Testis (tissue), 2 donors: ENCODE measurements at regions not wholly inside any gene's neighbourhood (a gene's known extent, or its start where the extent isn't known, plus 50 kb on each side); places are given as distances from the start of the nearest gene placed in this dataset.

Experiments
- DNase-seq: peaks from one replicate; pipeline ENCODE4 v3.0.0-alpha.2; 2019
- H3K27ac ChIP-seq, 2 donors: fragments of 200-600 bp; sonication (generic); one replicate each; pipeline ENCODE4 v1.5.1; 2019
- H3K27me3 ChIP-seq: fragments of 200-600 bp; sonication (generic); one replicate; pipeline ENCODE4 v1.5.1; 2019
- H3K36me3 ChIP-seq: fragments of 200-600 bp; sonication (generic); one replicate; pipeline ENCODE4 v1.5.1; 2017; ENCODE audit warnings: low read depth; ENCODE audit errors: missing control alignments
- H3K4me1 ChIP-seq: fragments of 200-600 bp; sonication (generic); one replicate; pipeline ENCODE4 v1.5.1; 2019
- H3K4me3 ChIP-seq, 2 donors: fragments of 200-600 bp; sonication (generic); one replicate each; pipeline ENCODE4 v1.5.1; 2017 to 2019
- H3K9me3 ChIP-seq: fragments of 200-600 bp; sonication (generic); one replicate; pipeline ENCODE4 v1.5.1; 2017
- POLR2A ChIP-seq: fragments of 450-650 bp; IDR thresholded peaks from one replicate; pipeline ENCODE4 v1.6.1; 2017; ENCODE audit warnings: antibody characterized with exemption, mild to moderate bottlenecking, moderate library complexity
- WGBS, 2 donors: methylation state at CpG; one replicate each; pipeline ENCODE4 v1.1.5; 2018; 5-methylcytosine and 5-hydroxymethylcytosine counted together
- intact Hi-C: fragments of 100-400 bp; cut with DNase I; formaldehyde crosslinking; loops from one replicate; pipeline ENCODE4 v1.15.1; 2023; ENCODE audit warnings: low total_unique reads
- TF ChIP-seq, protein P1 (sequence below), 3 experiments: fragments of 450-650 bp in 2 of 3; fragments of 200-600 bp in 1 of 3; sonication (generic) in 1 of 3; IDR thresholded peaks; one replicate each; pipeline ENCODE4 v1.5.1; 2016 to 2019; ENCODE audit warnings: antibody characterized with exemption in 3 of 3, mild to moderate bottlenecking in 2 of 3, moderate library complexity in 1 of 3

DNA sequence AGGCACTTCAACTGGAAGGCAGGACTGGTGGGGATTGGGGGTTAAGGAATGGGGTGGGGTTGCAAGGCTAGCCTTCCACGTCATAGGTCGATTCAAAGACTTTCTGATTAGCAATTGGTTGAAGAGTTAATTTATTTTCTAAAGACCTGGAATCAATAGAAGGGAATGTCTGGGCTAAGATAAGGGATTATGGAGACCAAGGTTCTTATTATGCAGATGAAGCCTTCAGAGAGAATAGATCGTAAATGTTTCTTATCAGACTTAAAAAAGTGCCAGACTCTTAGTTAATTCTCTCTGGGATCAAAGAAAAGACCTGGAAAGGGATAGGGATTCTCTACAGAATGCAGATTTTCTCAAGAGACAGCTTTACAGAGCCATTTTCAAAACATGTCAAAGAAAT, 368.0 kb upstream of the DLGAP1 start:
- 79 to 80% methylated on average over 3 of the region's 3 CpGs for WGBS, 2 donors
- no peak overlapping the region for H3K27ac ChIP-seq
- H3K4me1 ChIP-seq, result peaks cover 2% of the 10 kb centered on the region
- no peaks in the 10 kb centered on the region for H3K27me3 ChIP-seq
- H3K4me3 ChIP-seq, result no peak overlapping the region
- intact Hi-C loops, result no loop called here
- TF ChIP-seq POLR2A, result no peak
- TF ChIP-seq, protein P1, sequence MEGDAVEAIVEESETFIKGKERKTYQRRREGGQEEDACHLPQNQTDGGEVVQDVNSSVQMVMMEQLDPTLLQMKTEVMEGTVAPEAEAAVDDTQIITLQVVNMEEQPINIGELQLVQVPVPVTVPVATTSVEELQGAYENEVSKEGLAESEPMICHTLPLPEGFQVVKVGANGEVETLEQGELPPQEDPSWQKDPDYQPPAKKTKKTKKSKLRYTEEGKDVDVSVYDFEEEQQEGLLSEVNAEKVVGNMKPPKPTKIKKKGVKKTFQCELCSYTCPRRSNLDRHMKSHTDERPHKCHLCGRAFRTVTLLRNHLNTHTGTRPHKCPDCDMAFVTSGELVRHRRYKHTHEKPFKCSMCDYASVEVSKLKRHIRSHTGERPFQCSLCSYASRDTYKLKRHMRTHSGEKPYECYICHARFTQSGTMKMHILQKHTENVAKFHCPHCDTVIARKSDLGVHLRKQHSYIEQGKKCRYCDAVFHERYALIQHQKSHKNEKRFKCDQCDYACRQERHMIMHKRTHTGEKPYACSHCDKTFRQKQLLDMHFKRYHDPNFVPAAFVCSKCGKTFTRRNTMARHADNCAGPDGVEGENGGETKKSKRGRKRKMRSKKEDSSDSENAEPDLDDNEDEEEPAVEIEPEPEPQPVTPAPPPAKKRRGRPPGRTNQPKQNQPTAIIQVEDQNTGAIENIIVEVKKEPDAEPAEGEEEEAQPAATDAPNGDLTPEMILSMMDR (IDR thresholded peaks at IDR 0.05), result no peak
- no peaks in the 10 kb centered on the region for H3K36me3 ChIP-seq
- no peak for DNase-seq
- H3K9me3 ChIP-seq, result no peaks in the 10 kb centered on the region

DNA sequence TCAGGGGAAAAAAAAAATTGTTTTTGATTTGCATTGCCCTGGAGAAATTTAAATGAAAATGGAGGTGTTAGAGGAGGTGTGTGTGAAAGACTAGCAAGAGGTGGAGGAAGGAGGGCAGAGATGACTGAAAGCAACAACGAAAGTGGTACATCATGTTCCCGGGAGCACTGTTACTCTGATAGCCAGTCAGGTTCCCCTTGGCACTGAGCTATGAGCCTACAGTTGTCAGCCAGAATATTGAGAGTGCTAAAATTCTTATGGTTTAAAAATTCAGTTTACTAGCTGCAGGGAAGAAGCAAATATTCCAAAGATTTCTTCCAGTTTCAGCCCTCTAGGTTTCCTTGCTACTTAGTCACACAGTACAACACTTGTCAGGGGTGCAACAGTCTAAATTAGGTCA, 366.7 kb upstream of the DLGAP1 start:
- no peak overlapping the region for H3K4me3 ChIP-seq
- intact Hi-C loops, result no loop called here
- no peaks in the 10 kb centered on the region for H3K9me3 ChIP-seq
- no peaks in the 10 kb centered on the region for H3K4me1 ChIP-seq
- H3K27ac ChIP-seq, result no peak overlapping the region
- no peaks in the 10 kb centered on the region for H3K27me3 ChIP-seq
- WGBS, 2 donors, result 59 to 76% methylated on average over 2 of the region's 2 CpGs
- TF ChIP-seq, protein P1 (IDR thresholded peaks at IDR 0.05), result no peak
- TF ChIP-seq POLR2A, result no peak
- H3K36me3 ChIP-seq, result no peaks in the 10 kb centered on the region
- DNase-seq, result no peak

DNA sequence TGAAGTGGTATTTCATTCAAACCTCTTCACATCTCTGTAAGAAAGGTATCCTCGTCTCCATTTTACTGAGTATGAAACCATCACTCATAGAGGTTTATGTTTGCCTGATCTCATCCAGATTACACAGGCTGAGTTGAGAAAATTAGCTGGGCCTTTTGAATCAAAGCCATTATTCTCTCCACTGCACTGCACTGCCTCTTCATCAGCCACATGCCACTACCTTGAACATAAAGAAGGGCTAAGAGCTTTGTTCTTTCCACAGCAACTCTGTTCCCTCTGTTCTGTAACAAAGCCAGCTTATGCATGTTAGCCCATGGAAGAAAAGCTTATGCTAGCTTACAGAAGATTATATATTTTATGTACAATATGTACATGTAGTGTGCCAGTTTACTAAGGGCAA, 362.6 kb upstream of the DLGAP1 start:
- Histone ChIP-seq H3K36me3 (no peaks in the 10 kb centered on the region), H3K4me3 (no peak overlapping the region), H3K9me3 (no peaks in the 10 kb centered on the region), H3K27me3 (no peaks in the 10 kb centered on the region), H3K27ac (no peak overlapping the region), H3K4me1 (no peaks in the 10 kb centered on the region)
- intact Hi-C loops, result no loop called here
- no peak for DNase-seq
- WGBS, 2 donors, result 89% methylated on average over 1 of the region's 1 CpG
- TF ChIP-seq POLR2A, result no peak
- TF ChIP-seq, protein P1 (IDR thresholded peaks at IDR 0.05), result no peak

DNA sequence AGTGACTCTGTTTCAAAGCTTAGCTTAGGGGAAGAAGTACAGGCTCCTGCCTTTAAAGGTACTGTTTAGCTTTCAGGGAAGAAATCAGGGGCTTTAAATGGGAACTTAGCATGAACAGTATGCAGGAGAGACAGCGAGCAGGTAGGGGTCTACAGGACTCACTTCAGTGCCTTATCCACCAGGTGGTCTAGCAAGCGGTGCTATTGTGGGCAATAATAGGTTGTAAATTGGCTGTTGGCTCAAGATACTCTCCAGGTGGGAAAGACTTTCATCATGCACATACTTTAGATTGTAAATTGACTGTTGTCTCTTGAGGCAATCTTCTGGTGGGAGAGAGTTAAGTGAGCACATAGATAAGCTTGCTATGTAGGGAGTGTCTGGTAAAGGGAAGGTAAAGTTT, 358.6 kb upstream of the DLGAP1 start:
- 76 to 81% methylated on average over 2 of the region's 2 CpGs for WGBS, 2 donors
- H3K4me1 ChIP-seq, result peaks cover 3% of the 10 kb centered on the region
- H3K36me3 ChIP-seq, result no peaks in the 10 kb centered on the region
- TF ChIP-seq POLR2A, result no peak
- TF ChIP-seq, protein P1 (IDR thresholded peaks at IDR 0.05), result no peak
- no peak overlapping the region for H3K27ac ChIP-seq
- no peaks in the 10 kb centered on the region for H3K9me3 ChIP-seq
- no peaks in the 10 kb centered on the region for H3K27me3 ChIP-seq
- intact Hi-C loops, result no loop called here
- no peak for DNase-seq
- no peak overlapping the region for H3K4me3 ChIP-seq

DNA sequence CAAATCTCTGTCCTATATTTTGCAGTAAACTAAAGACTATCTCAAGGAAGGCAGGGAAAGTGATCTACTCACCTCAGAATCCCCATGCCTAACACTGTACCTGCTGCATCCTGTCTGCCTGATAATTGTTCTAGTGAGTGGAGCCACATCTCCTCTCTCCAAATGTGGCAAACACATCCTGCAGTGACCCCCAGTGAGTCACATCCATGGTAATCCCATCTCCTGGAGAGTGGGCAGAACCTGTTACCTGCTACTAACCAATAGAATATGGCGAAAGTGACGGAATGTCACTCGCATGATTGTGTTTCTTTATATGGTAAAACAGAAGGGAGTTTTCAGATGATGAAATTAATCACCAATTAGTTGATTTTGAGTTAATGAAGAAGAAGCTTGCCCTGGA, 353.8 kb upstream of the DLGAP1 start:
- TF ChIP-seq, protein P1 (IDR thresholded peaks at IDR 0.05), result no peak
- no peak for TF ChIP-seq POLR2A
- Histone ChIP-seq H3K9me3 (no peaks in the 10 kb centered on the region), H3K36me3 (no peaks in the 10 kb centered on the region), H3K27ac (no peak overlapping the region), H3K4me1 (peaks cover 3% of the 10 kb centered on the region), H3K4me3 (no peak overlapping the region), H3K27me3 (no peaks in the 10 kb centered on the region)
- WGBS, 2 donors, result 94% methylated on average over 3 of the region's 3 CpGs
- intact Hi-C loops, result no loop called here
- DNase-seq, result no peak
